RKO (cell line): ENCODE measurements at regions not wholly inside any gene's neighbourhood (a gene's known extent, or its start where the extent isn't known, plus 50 kb on each side); places are given as distances from the start of the nearest gene placed in this dataset.

Source experiments
- DNase-seq: peaks from one replicate; pipeline ENCODE4 v3.0.0-alpha.2; 2016; ENCODE audit warnings: low spot score

GRCh38 chr10:123604506-123604905, 61.6 kb upstream of the GPR26 start:
- no peak for DNase-seq

GRCh38 chr10:123606006-123606405, 60.1 kb upstream of the GPR26 start:
- no peak for DNase-seq

- no peak for DNase-seq
Measured at GRCh38 chr10:123606955-123607354, 59.2 kb upstream of the GPR26 start.

- DNase-seq = no peak
Measured at GRCh38 chr10:123607386-123607785, 58.8 kb upstream of the GPR26 start.

- DNase-seq = no peak
Measured at GRCh38 chr10:123608047-123608446, 58.1 kb upstream of the GPR26 start.

GRCh38 chr10:123611243-123611642, 54.9 kb upstream of the GPR26 start:
- DNase-seq = no peak

GRCh38 chr10:123611876-123612275, 54.3 kb upstream of the GPR26 start:
- DNase-seq = no peak

GRCh38 chr10:123613346-123613850, 52.8 kb upstream of the GPR26 start:
- no peak for DNase-seq

GRCh38 chr10:123614888-123615287, 51.3 kb upstream of the GPR26 start:
- DNase-seq = peak; percentile 58
